H9 (cell line): ENCODE measurements at regions not wholly inside any gene's neighbourhood (a gene's known extent, or its start where the extent isn't known, plus 50 kb on each side); places are given as distances from the start of the nearest gene placed in this dataset.

Source experiments
- DNase-seq: peaks from one replicate; pipeline ENCODE4 v3.0.0-alpha.2; 2017
- H2AFZ ChIP-seq: one replicate; pipeline ENCODE4 v1.6.1; 2013; ENCODE audit warnings: mild to moderate bottlenecking, low read length, control low read depth, moderate library complexity
- H2AK5ac ChIP-seq: 2 replicates; pipeline ENCODE4 v1.6.1; 2013; ENCODE audit warnings: low read length, control low read depth, mixed read lengths; ENCODE audit not compliant: insufficient read length
- H2BK120ac ChIP-seq: one replicate; pipeline ENCODE4 v1.6.1; 2013; ENCODE audit warnings: low read depth, mild to moderate bottlenecking, low read length, control low read depth, inconsistent platforms; ENCODE audit not compliant: poor library complexity, severe bottlenecking
- H2BK12ac ChIP-seq: 2 replicates; pipeline ENCODE4 v1.6.1; 2013; ENCODE audit warnings: low read length, control low read depth, mixed read lengths, low read depth; ENCODE audit not compliant: insufficient read length
- H2BK15ac ChIP-seq: 2 replicates; pipeline ENCODE4 v1.6.1; 2013; ENCODE audit warnings: low read depth, low read length, control low read depth
- H2BK20ac ChIP-seq: one replicate; pipeline ENCODE4 v1.6.1; 2013; ENCODE audit warnings: low read depth, mild to moderate bottlenecking, low read length, control low read depth, inconsistent platforms; ENCODE audit not compliant: poor library complexity, severe bottlenecking
- H2BK5ac ChIP-seq: 2 replicates; pipeline ENCODE4 v1.6.1; 2013; ENCODE audit warnings: low read length, control low read depth, mixed read lengths; ENCODE audit not compliant: insufficient read length
- H3K14ac ChIP-seq: 2 replicates; pipeline ENCODE4 v1.6.1; 2013; ENCODE audit warnings: low read length, control low read depth; ENCODE audit not compliant: insufficient read depth
- H3K18ac ChIP-seq: 2 replicates; pipeline ENCODE4 v1.6.1; 2013; ENCODE audit warnings: low read depth, mild to moderate bottlenecking, mixed read lengths, low read length, control low read depth; ENCODE audit not compliant: insufficient read length
- H3K23ac ChIP-seq: 2 replicates; pipeline ENCODE4 v1.6.1; 2013; ENCODE audit warnings: low read length, control low read depth, mixed read lengths, low read depth; ENCODE audit not compliant: insufficient read length
- H3K23me2 ChIP-seq: 2 replicates; pipeline ENCODE4 v1.6.1; 2013; ENCODE audit warnings: low read depth, mild to moderate bottlenecking, mixed read lengths, low read length, control low read depth; ENCODE audit not compliant: insufficient read length, poor library complexity, severe bottlenecking
- H3K27ac ChIP-seq: 2 replicates; pipeline ENCODE4 v1.5.1; 2013; ENCODE audit warnings: low read length, control low read depth, mixed read lengths, low read depth; ENCODE audit not compliant: insufficient read length
- H3K27me3 ChIP-seq: 2 replicates; pipeline ENCODE4 v1.6.1; 2013; ENCODE audit warnings: low read length, control low read depth, inconsistent platforms; ENCODE audit not compliant: insufficient read depth
- H3K4ac ChIP-seq: 2 replicates; pipeline ENCODE4 v1.6.1; 2013; ENCODE audit warnings: low read depth, mild to moderate bottlenecking, control low read depth, inconsistent platforms, low read length, moderate library complexity
- H3K4me1 ChIP-seq: 2 replicates; pipeline ENCODE4 v1.6.1; 2013; ENCODE audit warnings: low read length, control low read depth, inconsistent platforms; ENCODE audit not compliant: insufficient read depth
- H3K4me2 ChIP-seq: 2 replicates; pipeline ENCODE4 v1.6.1; 2013; ENCODE audit warnings: low read length, control low read depth, mixed read lengths; ENCODE audit not compliant: insufficient read length, insufficient read depth
- H3K56ac ChIP-seq: 2 replicates; pipeline ENCODE4 v1.6.1; 2013; ENCODE audit warnings: low read depth, mild to moderate bottlenecking, mixed read lengths, low read length, control low read depth; ENCODE audit not compliant: insufficient read length
- H3K79me1 ChIP-seq: 2 replicates; pipeline ENCODE4 v1.6.1; 2013; ENCODE audit warnings: low read depth, mild to moderate bottlenecking, moderate library complexity, low read length, control low read depth, inconsistent platforms; ENCODE audit not compliant: insufficient read depth, poor library complexity, severe bottlenecking
- H3K79me2 ChIP-seq: 2 replicates; pipeline ENCODE4 v1.6.1; 2013; ENCODE audit warnings: low read length, control low read depth, inconsistent platforms; ENCODE audit not compliant: insufficient read depth
- H3K9ac ChIP-seq: 2 replicates; pipeline ENCODE4 v1.6.1; 2013; ENCODE audit warnings: low read length, control low read depth, mixed read lengths; ENCODE audit not compliant: insufficient read length; ENCODE audit errors: extremely low read depth
- H3K9me3 ChIP-seq: one replicate; pipeline ENCODE4 v1.6.1; 2013; ENCODE audit warnings: low read depth, low read length, inconsistent platforms; ENCODE audit not compliant: control insufficient read depth
- H3T11ph ChIP-seq: one replicate; pipeline ENCODE4 v1.6.1; 2013; ENCODE audit warnings: mild to moderate bottlenecking, low read length, control low read depth, inconsistent platforms
- H4K20me1 ChIP-seq: one replicate; pipeline ENCODE4 v1.6.1; 2013; ENCODE audit not compliant: control insufficient read depth, insufficient read length, insufficient read depth
- H4K5ac ChIP-seq: 2 replicates; pipeline ENCODE4 v1.6.1; 2013; ENCODE audit warnings: low read depth, mild to moderate bottlenecking, mixed read lengths, low read length, control low read depth; ENCODE audit not compliant: insufficient read length
- H4K8ac ChIP-seq: replicated peaks from 2 replicates; pipeline ENCODE4 v1.6.1; 2013; ENCODE audit warnings: low read length, control low read depth, mixed read lengths, low read depth; ENCODE audit not compliant: insufficient read length
- H4K91ac ChIP-seq: 2 replicates; pipeline ENCODE4 v1.6.1; 2013; ENCODE audit warnings: low read depth, mild to moderate bottlenecking, moderate library complexity, mixed read lengths, low read length, control low read depth; ENCODE audit not compliant: insufficient read length
- H3K27ac Mint-ChIP-seq, 3 experiments: 2 replicates in 2 of 3; 3 replicates in 1 of 3; pipeline ENCODE4 v1.8.0; 2020 to 2021; ENCODE audit warnings: mixed read lengths in 3 of 3, mild to moderate bottlenecking in 1 of 3, moderate library complexity in 1 of 3
- H3K27me3 Mint-ChIP-seq: 2 replicates; pipeline ENCODE4 v1.8.0; 2021; ENCODE audit warnings: low read depth, mild to moderate bottlenecking, moderate library complexity, mixed read lengths
- H3K36me3 Mint-ChIP-seq, 3 experiments: 2 replicates in 2 of 3; 3 replicates in 1 of 3; pipeline ENCODE4 v1.8.0; 2020 to 2021; ENCODE audit warnings: low read depth in 3 of 3, mixed read lengths in 3 of 3; ENCODE audit not compliant: insufficient read depth in 1 of 3
- H3K4me1 Mint-ChIP-seq, 2 experiments: 2 replicates each; pipeline ENCODE4 v1.8.0; 2020; ENCODE audit warnings: mixed read lengths in 2 of 2
- H3K4me3 Mint-ChIP-seq, 2 experiments: 2 replicates in 1 of 2; 3 replicates in 1 of 2; pipeline ENCODE4 v1.8.0; 2020 to 2021; ENCODE audit warnings: mild to moderate bottlenecking in 2 of 2, mixed read lengths in 2 of 2, moderate library complexity in 1 of 2
- H3K9me3 Mint-ChIP-seq, 2 experiments: 2 replicates in 1 of 2; 3 replicates in 1 of 2; pipeline ENCODE4 v1.8.0; 2020; ENCODE audit warnings: mild to moderate bottlenecking in 2 of 2, mixed read lengths in 2 of 2, moderate library complexity in 1 of 2
- CTCF ChIP-seq: fragments of 200-600 bp; sonication (generic); conservative IDR thresholded peaks from 3 replicates; pipeline ENCODE4 v1.8.0; 2021; ENCODE audit warnings: antibody characterized with exemption, mild to moderate bottlenecking
- WGBS: extraction: QIAGEN DNeasy Blood & Tissue Kit; methylation state at CpG from one replicate; pipeline ENCODE4 v1.1.7; 2013; ENCODE audit warnings: missing lambda C conversion rate, low lambda C conversion rate, mixed read lengths; ENCODE audit not compliant: insufficient read length; ENCODE audit errors: extremely low coverage; 5-methylcytosine and 5-hydroxymethylcytosine counted together

- no peak overlapping the region for H2AK5ac ChIP-seq
- no peak overlapping the region for H2BK20ac ChIP-seq
- H2AFZ ChIP-seq = peak overlapping the region; percentile 32
- H3K79me2 ChIP-seq = no peaks in the 10 kb centered on the region
- no peak overlapping the region for H3K9ac ChIP-seq
- H2BK5ac ChIP-seq = no peak overlapping the region
- Mint-ChIP-seq H3K36me3 (no peaks in the 10 kb centered on the region), H3K27me3 (no peaks in the 10 kb centered on the region), H3K4me3 (no peak overlapping the region), H3K9me3 (no peaks in the 10 kb centered on the region), H3K4me1 (peaks cover 17 to 23% of the 10 kb centered on the region in 2 experiments), H3K27ac (peak overlapping the region in 1 of 3 experiments; percentile 14; a peak in 1 of 7 replicates)
- no peak overlapping the region for H3K4me2 ChIP-seq
- H3K56ac ChIP-seq = no peak overlapping the region
- no peak for DNase-seq
- H4K20me1 ChIP-seq = no peaks in the 10 kb centered on the region
- H4K91ac ChIP-seq = no peak overlapping the region
- no peak overlapping the region for H3K27ac ChIP-seq
- H3K9me3 ChIP-seq = no peaks in the 10 kb centered on the region
- no peaks in the 10 kb centered on the region for H3K23me2 ChIP-seq
- no peak overlapping the region for H3K4ac ChIP-seq
- TF ChIP-seq CTCF = no peak
- H3K23ac ChIP-seq = no peak overlapping the region
- H3K79me1 ChIP-seq = no peaks in the 10 kb centered on the region
- no peaks in the 10 kb centered on the region for H3K27me3 ChIP-seq
- no peaks in the 10 kb centered on the region; the same call in 1 of the 2 replicates for H3K4me1 ChIP-seq
- no peak overlapping the region for H4K5ac ChIP-seq
- H3T11ph ChIP-seq = no peak overlapping the region
- H2BK12ac ChIP-seq = no peak overlapping the region
- no peak overlapping the region for H4K8ac ChIP-seq
- WGBS = no CpG with 5 or more reads among the region's 5 CpGs
- H3K14ac ChIP-seq = no peak overlapping the region
- H2BK120ac ChIP-seq = no peak overlapping the region
- no peak overlapping the region for H2BK15ac ChIP-seq
- no peak overlapping the region for H3K18ac ChIP-seq
Observed at GRCh38 chr4:185932491-185932890, 120.5 kb upstream of the SORBS2 start.
